ENCODE measurements at regions not wholly inside any gene's neighbourhood (a gene's known extent, or its start where the extent isn't known, plus 50 kb on each side); places are given as distances from the start of the nearest gene placed in this dataset.
"Not testable (repeated sequence)": the region's sequence is repeated elsewhere in the genome, so short reads cannot be mapped to it uniquely, and the experiment has no call there.

DNA sequence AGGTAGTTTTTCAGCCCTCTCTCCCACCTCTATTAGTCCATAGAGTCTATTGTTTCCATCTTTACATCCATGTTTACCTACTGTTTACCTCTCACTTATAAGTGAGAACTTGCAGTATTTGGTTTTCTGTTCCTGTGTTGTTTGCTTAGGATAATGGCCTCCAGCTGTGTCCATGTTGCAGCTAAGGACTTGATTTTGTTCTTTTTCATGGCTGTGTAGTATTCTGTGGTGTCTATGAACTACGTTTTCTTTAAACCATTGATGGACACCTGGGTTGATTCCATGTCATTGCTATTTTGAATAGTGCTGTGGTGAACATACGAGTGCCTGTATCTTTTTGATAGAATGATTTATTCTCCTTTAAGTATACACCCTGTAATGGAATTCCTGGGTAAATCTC, 292.4 kb downstream of the PHF14 start:
- TF ChIP-seq CTCF (IDR thresholded peaks at IDR 0.05), result no peak
- Histone ChIP-seq H3K9me3 (no peaks in the 10 kb centered on the region), H3K36me3 (no peaks in the 10 kb centered on the region), H3K4me1 (no peaks in the 10 kb centered on the region), H3K27me3 (no peaks in the 10 kb centered on the region), H3K4me3 (no peak overlapping the region), H3K27ac (no peak overlapping the region)
- no peak for DNase-seq (ENCODE audit: low spot score)

GRCh38 chr7:11272352-11272751, 298.7 kb downstream of the PHF14 start:
- no peak overlapping the region for H3K4me3 ChIP-seq
- no peak overlapping the region for H3K27ac ChIP-seq
- no peaks in the 10 kb centered on the region for H3K4me1 ChIP-seq
- no peaks in the 10 kb centered on the region for H3K27me3 ChIP-seq
- H3K9me3 ChIP-seq, result no peaks in the 10 kb centered on the region
- H3K36me3 ChIP-seq, result no peaks in the 10 kb centered on the region
- DNase-seq (ENCODE audit: low spot score), result no peak
- TF ChIP-seq CTCF (IDR thresholded peaks at IDR 0.05), result no peak

GRCh38 chr7:11274074-11274473, 300.4 kb downstream of the PHF14 start:
- no peak for DNase-seq (ENCODE audit: low spot score)
- Histone ChIP-seq H3K4me3 (no peak overlapping the region), H3K36me3 (no peaks in the 10 kb centered on the region), H3K4me1 (no peaks in the 10 kb centered on the region), H3K9me3 (no peaks in the 10 kb centered on the region), H3K27ac (no peak overlapping the region), H3K27me3 (no peaks in the 10 kb centered on the region)
- no peak for TF ChIP-seq CTCF (IDR thresholded peaks at IDR 0.05)

- H3K27ac ChIP-seq, result no peak overlapping the region
- no peaks in the 10 kb centered on the region for H3K4me1 ChIP-seq
- H3K36me3 ChIP-seq, result no peaks in the 10 kb centered on the region
- no peaks in the 10 kb centered on the region for H3K9me3 ChIP-seq
- H3K27me3 ChIP-seq, result no peaks in the 10 kb centered on the region
- no peak for DNase-seq (ENCODE audit: low spot score)
- no peak for TF ChIP-seq CTCF (IDR thresholded peaks at IDR 0.05)
- H3K4me3 ChIP-seq, result no peak overlapping the region
These were observed 308.3 kb downstream of the PHF14 start for GRCh38 chr7:11281953-11282352.

GRCh38 chr7:11283584-11283983, 309.9 kb downstream of the PHF14 start:
- not testable (repeated sequence) for H3K9me3 ChIP-seq; DNase-seq (ENCODE audit: low spot score); H3K4me3 ChIP-seq; H3K36me3 ChIP-seq; H3K27me3 ChIP-seq; H3K27ac ChIP-seq; H3K4me1 ChIP-seq

- H3K9me3 ChIP-seq, result no peaks in the 10 kb centered on the region
- H3K36me3 ChIP-seq, result no peaks in the 10 kb centered on the region
- H3K4me3 ChIP-seq, result no peak overlapping the region
- no peak overlapping the region for H3K27ac ChIP-seq
- no peak for TF ChIP-seq CTCF (IDR thresholded peaks at IDR 0.05)
- no peaks in the 10 kb centered on the region for H3K27me3 ChIP-seq
- no peaks in the 10 kb centered on the region for H3K4me1 ChIP-seq
- DNase-seq (ENCODE audit: low spot score), result no peak
These were observed 317.2 kb downstream of the PHF14 start for GRCh38 chr7:11290863-11291262.
